Nephron progenitor cell (in vitro differentiated cells): ENCODE measurements at regions not wholly inside any gene's neighbourhood (a gene's known extent, or its start where the extent isn't known, plus 50 kb on each side); places are given as distances from the start of the nearest gene placed in this dataset.
"Not testable (repeated sequence)": the region's sequence is repeated elsewhere in the genome, so short reads cannot be mapped to it uniquely, and the experiment has no call there.

Experiments
- DNase-seq: peaks from one replicate; pipeline ENCODE4 v3.0.0; 2021
- H3K27ac Mint-ChIP-seq: 2 replicates; pipeline ENCODE4 v1.8.0; 2021; ENCODE audit warnings: mild to moderate bottlenecking, moderate library complexity, mixed read lengths
- H3K27me3 Mint-ChIP-seq: 2 replicates; pipeline ENCODE4 v1.8.0; 2021; ENCODE audit warnings: mild to moderate bottlenecking, low read depth, mixed read lengths; ENCODE audit not compliant: poor library complexity
- H3K36me3 Mint-ChIP-seq: 2 replicates; pipeline ENCODE4 v1.8.0; 2021; ENCODE audit warnings: low read depth, mixed read lengths
- H3K4me1 Mint-ChIP-seq: 2 replicates; pipeline ENCODE4 v1.8.0; 2021; ENCODE audit warnings: mixed read lengths
- H3K4me3 Mint-ChIP-seq: 2 replicates; pipeline ENCODE4 v1.8.0; 2021; ENCODE audit warnings: mild to moderate bottlenecking, moderate library complexity, mixed read lengths
- H3K9me3 Mint-ChIP-seq: 2 replicates; pipeline ENCODE4 v1.8.0; 2021; ENCODE audit warnings: mild to moderate bottlenecking, moderate library complexity, mixed read lengths
- TF ChIP-seq, protein P1 (sequence below): fragments of 200-600 bp; sonication (generic); IDR thresholded peaks from 2 replicates; pipeline ENCODE4 v1.5.0; 2021; ENCODE audit warnings: antibody characterized with exemption

- Mint-ChIP-seq H3K4me1 (no peaks in the 10 kb centered on the region), H3K36me3 (no peaks in the 10 kb centered on the region), H3K27me3 (no peaks in the 10 kb centered on the region), H3K4me3 (no peak overlapping the region), H3K9me3 (no peaks in the 10 kb centered on the region), H3K27ac (no peak overlapping the region)
- no peak for DNase-seq
- TF ChIP-seq, protein P1, sequence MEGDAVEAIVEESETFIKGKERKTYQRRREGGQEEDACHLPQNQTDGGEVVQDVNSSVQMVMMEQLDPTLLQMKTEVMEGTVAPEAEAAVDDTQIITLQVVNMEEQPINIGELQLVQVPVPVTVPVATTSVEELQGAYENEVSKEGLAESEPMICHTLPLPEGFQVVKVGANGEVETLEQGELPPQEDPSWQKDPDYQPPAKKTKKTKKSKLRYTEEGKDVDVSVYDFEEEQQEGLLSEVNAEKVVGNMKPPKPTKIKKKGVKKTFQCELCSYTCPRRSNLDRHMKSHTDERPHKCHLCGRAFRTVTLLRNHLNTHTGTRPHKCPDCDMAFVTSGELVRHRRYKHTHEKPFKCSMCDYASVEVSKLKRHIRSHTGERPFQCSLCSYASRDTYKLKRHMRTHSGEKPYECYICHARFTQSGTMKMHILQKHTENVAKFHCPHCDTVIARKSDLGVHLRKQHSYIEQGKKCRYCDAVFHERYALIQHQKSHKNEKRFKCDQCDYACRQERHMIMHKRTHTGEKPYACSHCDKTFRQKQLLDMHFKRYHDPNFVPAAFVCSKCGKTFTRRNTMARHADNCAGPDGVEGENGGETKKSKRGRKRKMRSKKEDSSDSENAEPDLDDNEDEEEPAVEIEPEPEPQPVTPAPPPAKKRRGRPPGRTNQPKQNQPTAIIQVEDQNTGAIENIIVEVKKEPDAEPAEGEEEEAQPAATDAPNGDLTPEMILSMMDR, result no peak
Measured at GRCh38 chr12:86985298-86985697, 729.1 kb upstream of the MGAT4C start.

- H3K4me1 Mint-ChIP-seq, DNase-seq, H3K27me3 Mint-ChIP-seq, H3K27ac Mint-ChIP-seq, H3K4me3 Mint-ChIP-seq, H3K36me3 Mint-ChIP-seq: not testable (repeated sequence)
- peaks cover 20% of the 10 kb centered on the region for H3K9me3 Mint-ChIP-seq
Measured at GRCh38 chr12:86970595-86970994, 714.4 kb upstream of the MGAT4C start.

DNA sequence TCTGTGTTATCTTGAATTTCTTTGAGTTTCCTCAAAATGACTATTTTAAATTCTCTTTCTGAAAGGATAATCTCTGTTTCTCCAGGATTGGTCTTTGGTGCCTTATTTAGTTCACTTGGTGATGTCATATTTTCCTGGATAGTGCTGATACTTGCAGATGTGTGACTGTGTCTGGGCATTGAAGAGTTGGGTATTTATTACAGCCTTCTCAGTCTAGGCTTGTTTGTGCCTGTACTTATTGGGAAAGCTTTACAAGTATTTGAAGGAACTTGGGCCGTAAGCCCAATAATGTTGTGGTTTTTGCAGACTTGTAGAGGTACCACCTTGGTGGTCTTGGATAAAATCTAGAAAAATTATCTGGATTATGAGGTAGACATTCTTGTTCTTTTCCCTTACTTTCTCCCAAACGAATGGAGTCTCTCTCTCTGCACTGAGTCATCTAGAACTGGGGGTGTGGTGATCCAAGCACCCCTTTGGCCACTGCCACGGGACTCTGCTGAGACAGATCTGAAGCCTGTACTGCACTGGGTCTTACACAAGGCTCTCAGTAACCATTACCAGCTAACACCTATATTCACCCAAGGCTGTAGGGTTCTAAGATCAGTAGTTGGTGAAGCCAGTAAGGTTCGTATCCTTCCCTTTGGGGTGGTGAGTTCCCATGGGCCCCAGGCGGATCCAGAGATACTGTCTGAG is 703.7 kb upstream of the MGAT4C start:
- TF ChIP-seq, protein P1, result no peak
- Mint-ChIP-seq H3K27ac (no peak overlapping the region), H3K36me3 (no peaks in the 10 kb centered on the region), H3K27me3 (no peaks in the 10 kb centered on the region), H3K4me1 (no peaks in the 10 kb centered on the region), H3K4me3 (no peak overlapping the region), H3K9me3 (no peaks in the 10 kb centered on the region)
- no peak for DNase-seq

DNA sequence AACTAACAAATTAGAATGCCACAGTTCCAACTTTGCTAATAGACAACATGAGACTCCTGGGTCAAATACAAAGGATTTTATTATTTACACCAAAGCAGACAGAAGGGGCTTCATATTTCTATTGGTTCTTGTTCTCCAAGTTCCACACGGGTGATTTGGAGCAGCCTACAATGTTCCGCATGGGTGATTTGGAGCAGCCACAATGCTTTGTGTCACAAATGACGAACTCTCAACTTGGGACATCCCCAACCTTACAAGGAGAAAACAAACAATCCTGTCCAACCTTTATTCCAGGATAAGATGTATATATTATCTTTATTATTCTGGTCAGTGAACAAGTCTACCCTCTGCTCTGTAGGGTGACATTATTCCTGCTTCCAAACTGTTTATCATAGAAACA is 694.3 kb upstream of the MGAT4C start:
- H3K4me3 Mint-ChIP-seq, result no peak overlapping the region
- no peaks in the 10 kb centered on the region for H3K36me3 Mint-ChIP-seq
- TF ChIP-seq, protein P1, result no peak

DNA sequence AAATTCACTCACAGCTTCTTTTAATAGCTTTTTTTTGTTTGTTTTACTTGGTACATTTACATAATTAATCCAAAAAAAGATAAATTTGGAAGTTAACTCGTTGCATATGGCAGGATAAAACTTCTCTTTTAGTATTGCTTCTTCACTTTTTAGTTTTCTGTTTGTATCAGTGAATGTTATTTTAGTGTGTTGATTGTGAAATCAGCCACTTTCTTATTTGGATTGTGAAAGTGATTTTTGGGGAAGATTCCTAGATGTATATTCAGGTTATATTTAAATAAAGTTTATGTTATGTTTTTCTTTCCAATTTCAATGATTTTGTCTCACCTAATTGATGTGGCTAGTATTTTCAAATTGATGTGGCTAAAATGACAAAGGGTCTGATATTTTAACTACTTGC is 693.9 kb upstream of the MGAT4C start:
- Mint-ChIP-seq H3K9me3 (no peaks in the 10 kb centered on the region), H3K27ac (no peak overlapping the region), H3K4me3 (no peak overlapping the region), H3K27me3 (peaks cover 2% of the 10 kb centered on the region), H3K4me1 (peaks cover 37% of the 10 kb centered on the region), H3K36me3 (no peaks in the 10 kb centered on the region)
- no peak for DNase-seq
- TF ChIP-seq, protein P1, result no peak

More for the DNA sequence above, 694.3 kb upstream of the MGAT4C start:
- Mint-ChIP-seq H3K27ac (no peak overlapping the region), H3K4me1 (peaks cover 37% of the 10 kb centered on the region), H3K27me3 (peaks cover 2% of the 10 kb centered on the region), H3K9me3 (no peaks in the 10 kb centered on the region)
- peak; percentile 41 for DNase-seq

- no peaks in the 10 kb centered on the region for H3K36me3 Mint-ChIP-seq
- peaks cover 32% of the 10 kb centered on the region for H3K4me1 Mint-ChIP-seq
- H3K27ac Mint-ChIP-seq, result no peak overlapping the region
- no peaks in the 10 kb centered on the region for H3K9me3 Mint-ChIP-seq
- TF ChIP-seq, protein P1, result no peak
- no peak for DNase-seq
- H3K27me3 Mint-ChIP-seq, result peaks cover 2% of the 10 kb centered on the region
- no peak overlapping the region for H3K4me3 Mint-ChIP-seq
Measured at GRCh38 chr12:86948851-86949250, 692.7 kb upstream of the MGAT4C start.
